AML-193 (cell line): ENCODE measurements at regions not wholly inside any gene's neighbourhood (a gene's known extent, or its start where the extent isn't known, plus 50 kb on each side); places are given as distances from the start of the nearest gene placed in this dataset.

Experiments used
- DNase-seq, 2 experiments: peaks; one replicate each; lab custom pipeline; 2025; lab: John Stamatoyannopoulos, UW

DNA sequence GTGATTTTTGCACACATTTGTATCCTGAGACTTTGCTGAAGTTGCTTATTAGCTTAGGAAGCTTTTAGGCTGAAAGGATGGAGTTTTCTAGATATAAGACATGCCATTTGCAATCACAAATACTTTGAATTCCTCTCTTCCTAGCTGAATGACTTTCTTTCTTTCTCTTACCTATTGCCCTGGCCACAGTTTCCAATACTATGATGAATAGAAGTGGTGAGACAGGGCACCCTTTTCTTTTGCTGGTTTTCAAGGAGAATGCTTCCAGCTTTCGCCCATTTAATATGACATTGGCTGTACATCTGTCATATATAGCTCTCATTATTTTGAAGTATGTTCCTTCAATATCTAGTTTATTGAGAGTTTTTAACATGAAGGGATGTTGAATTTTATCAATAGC lies 409.6 kb upstream of the EPHA7 start:
- DNase-seq: no peak

DNA sequence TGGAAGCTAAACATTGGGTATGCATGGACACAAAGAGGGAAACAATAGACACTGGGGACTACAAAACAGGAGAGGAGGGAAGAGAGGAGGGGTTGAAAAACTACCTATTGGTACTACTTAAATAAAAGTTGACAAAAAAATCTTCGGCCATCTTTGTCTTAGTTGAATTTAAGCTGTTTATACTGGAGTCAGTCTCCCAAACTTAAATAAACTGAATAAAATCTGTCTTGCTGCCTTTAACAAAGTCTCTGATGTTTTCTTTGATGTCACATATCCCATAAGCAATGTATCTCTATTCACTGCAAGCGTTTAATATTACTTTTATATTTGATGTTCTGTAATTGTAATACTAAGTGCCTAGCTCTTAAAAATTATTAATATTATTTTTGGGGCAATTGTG lies 409.2 kb upstream of the EPHA7 start:
- DNase-seq: no peak

DNA sequence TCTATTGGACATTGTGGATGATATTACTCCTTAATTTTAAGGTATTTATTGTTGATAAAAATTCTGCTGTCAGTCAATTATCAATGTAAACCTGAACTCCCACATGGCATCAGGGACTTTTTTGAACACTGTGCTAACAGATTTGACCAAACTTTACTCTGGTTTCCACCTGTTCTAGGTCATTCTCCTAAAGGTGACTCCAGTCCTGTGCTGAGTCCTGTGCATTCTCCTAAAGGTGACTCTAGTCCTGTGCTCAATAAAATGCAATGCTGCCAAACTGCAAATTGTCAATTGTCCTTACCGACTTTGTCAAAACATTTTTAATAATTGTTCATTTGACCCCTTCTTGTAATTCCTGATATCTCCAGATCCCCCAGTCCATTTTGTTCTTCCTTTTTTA lies 408.4 kb upstream of the EPHA7 start:
- DNase-seq: no peak

DNA sequence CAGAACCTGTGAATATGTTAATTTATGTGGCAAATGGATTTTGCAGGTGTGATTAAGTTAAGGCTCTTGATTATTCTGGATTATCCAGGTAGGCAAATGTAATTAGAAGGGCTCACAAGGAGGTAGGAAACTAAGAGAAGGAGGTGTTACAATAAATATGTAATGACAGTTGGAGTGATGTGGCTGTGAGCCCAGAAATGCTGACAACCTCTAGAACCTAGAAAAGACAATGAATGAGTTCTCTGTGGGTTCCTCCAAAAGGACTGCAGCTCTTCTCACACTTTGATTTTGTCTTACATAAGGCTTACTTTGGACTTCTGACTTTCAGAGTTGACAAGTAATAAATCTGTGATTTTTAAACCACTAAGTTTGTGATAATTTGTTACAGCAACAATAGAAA lies 406.6 kb upstream of the EPHA7 start:
- no peak for DNase-seq

DNA sequence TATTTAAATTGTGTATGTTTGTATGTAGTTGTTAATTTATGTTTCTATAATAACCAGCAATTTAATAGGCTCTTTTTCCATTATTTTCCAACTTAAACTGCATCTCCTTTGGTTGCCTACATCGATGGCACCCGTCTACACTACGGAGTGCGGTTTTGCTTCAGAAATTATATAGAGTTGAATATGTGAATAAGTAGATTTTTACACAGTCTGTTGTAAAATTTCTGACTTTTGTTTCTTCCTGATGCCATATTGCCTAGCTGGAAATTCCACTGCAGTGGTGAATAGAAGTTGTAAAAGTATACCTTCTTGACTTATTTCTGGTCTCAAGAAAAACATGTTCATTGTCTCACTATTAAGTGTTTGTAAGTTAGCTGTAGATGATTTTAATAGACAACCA lies 404.1 kb upstream of the EPHA7 start:
- DNase-seq: no peak

DNA sequence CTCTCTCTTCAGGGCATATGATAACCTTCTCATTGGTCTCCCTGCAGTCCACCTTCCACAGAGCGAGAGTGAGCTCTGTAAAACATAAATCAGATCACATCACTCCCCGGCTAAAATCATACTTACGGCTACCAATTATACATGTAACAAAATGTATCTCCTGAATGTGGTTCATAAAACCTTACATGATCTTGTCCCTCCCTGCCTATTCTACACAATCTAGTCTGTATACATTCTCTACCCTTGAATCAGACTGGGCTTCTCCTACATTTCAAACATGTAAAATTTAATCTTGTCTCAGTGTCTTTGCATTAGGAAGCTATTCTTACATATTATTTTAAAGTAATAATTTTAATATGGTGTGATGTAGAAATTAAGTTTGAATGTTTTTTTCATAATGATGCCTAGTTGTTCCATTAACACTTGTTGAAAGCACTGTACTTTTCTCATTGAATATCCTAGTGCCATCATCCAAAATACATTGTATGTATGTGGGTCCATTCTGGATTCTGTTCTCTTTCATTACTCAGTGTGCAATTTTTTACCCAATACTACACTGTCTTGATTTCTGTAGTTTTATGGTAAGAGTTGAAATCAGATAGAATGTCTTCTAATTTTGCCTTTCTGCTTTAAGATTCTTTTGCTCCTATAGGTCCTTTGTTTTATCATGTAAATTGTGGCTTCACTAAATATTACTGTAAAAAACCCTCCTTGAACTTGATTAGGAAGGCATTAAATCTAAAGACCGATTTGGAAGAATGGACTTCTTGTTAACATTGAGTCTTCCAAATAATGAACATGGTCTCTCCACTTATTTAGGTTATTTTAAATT lies 403.3 kb upstream of the EPHA7 start:
- no peak for DNase-seq

DNA sequence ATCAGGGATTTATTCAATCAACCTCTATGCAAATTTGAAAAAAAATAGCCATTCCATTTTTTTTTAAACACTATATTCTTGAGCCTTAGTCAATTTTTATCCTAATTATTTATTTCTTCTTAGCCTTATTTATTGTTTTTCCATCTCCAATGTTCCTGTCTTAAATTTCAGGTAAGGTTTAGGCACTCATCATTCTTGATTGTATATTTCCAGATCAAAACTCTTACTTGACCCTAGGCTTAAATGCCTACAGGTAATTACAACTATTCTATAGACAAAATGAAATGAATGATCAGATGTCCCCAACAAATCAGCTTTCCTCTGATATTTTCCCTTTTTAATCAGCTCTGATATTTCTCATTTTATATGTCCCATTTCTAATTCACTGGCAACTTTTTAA lies 402.6 kb upstream of the EPHA7 start:
- no peak for DNase-seq

DNA sequence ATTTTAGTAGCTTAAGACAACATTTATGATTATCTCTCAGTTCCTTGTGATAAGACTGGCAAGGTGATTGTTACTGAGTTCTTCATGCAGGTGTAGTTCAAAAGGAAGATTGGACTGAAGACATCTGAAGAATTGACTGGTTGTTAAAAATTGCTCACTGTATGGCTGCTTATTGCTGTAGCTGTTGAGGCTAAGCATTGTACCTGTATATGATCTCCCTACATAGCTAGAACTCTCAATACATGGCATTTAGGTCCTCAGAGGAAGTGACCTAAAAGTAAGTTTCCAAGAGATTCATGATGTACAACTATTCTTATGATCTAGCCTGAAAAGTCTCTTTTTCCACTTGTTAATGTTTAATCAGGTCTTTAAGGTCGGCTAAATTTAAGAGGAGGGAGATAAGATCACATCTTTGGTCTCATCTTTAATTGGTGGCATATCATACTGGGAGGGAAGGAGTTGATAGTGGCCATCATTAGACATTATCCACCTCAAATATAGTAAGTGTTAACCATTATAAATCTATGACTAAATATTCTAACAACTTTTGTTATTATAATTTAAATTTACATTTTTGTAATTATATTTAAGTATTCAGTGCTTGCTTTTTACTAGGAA lies 401.2 kb upstream of the EPHA7 start:
- DNase-seq: no peak

DNA sequence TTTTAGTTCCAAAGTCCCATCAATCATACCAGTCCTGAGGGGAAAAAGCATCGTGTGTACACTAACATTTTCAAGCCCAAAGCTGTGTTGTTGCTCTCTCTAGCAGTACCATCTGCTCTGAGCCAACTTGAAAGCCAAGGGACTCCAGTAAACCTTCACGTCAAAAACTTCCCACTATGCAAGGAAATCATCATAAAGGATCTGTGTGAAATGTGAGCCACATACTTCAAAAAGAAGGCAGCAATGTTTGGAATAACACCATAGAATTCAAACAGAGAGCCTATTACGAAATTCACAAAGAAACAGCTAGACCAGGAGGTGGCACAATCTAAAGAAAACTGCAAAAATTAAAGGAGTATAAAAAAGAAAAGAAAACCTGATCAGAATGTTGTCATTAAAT lies 399.8 kb upstream of the EPHA7 start:
- no peak for DNase-seq

DNA sequence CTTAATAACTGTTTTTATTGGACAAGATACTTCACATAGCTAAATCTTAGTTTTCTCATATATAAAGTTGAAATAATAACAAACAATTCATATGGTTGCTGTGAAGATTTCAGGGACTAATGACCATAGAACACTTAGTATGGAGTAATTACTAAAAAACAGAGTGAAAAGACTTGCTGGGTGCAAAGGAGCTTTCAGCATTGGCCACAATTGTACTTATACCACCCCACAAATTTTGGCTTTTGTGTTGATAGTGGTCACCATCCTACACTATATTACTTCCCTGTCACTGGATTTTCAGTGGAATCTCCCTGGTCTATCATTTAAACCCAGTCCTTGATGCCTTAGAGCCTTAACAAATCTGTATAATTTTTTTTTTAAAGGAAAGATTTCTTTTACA lies 398.6 kb upstream of the EPHA7 start:
- no peak for DNase-seq

DNA sequence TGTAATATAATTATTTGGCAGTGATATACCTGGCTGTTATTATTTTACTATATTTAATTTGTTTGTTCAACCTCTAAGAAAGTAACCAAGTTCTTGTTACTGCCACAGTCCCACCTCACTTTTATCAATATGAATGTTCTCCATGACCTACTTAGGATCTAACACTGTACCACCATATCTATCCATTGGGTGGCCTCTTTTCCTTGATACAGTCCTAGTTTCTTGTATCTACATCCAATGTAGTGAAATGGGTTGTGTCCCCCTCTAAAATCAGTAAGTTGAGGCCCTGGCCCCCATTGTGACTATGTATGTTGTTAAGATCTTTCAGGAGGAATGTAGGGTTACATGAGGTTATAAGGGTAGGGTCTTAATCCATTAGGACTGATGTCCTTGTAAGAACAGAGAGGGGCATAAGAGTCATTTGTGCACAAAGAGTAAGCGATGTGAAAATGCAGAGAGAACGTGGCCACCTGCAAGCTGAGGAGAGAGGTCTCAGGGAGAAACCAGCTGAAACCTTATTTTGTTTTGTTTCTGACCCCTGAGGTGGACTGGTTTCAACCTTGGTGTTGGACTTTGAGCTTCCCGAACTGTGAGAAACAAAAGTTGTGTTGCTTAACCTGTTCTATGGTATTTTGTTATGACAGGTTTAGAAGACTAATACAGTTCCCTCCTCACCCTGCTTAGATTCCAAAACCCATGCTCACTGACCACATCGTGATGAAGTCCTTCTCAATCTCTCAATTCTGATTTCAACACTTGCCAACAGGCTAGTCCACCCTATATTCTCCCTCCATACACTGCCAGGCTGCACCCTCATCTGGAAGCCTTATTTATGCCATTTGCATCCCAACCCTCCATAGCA lies 387.3 kb upstream of the EPHA7 start:
- no peak for DNase-seq

DNA sequence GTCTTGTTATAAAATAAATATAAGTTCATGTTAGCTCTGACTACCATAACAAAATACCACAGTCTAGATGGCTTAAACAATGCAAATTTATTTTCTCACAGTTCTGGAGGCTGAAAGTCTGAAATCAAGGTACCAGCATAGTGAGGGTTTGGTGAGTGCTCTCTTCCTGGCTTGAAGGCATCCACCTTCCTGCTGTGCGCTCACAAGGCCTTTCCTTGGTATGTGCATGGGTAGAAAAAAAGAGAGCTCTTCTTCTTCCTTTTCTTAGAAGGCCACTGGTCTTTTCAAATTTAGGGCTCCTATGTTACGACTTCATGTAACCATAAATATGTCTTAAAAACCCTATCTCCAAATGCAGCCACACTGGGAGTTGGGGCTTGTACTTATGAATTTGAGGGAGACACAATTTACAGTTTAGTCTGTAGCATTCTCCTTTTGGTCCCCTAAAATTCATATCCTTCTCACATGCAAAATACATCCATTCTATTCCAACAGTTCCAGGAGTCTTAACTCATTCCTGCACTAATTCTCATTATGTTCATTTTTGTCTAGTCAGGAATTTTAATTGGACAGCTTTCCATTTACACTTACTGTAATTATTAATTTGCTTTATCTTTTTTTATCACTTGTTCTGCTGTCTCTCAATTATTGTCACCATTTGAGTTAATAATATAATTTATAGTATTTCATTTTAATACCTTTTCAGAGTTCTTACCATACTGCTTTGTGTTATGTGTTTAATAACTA lies 381.9 kb upstream of the EPHA7 start:
- no peak for DNase-seq

DNA sequence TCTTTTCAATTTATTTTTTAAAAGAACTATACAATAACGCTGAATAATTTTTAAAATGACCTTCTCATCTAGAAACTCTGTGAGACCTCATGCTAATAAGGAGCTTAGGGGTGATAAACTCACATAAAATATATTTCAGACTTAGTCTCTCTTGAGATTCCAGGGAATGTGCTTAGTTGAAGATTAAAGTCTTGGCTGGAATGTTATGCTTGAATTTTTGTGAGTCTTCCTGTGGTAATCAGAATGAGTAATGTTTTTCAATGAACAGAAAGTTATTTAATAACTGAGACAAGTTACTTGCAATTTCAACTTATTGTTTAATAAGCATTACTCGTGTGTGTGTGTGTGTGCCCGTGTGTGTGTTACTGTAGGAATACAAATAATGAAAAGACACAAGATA lies 379.9 kb upstream of the EPHA7 start:
- DNase-seq: no peak

DNA sequence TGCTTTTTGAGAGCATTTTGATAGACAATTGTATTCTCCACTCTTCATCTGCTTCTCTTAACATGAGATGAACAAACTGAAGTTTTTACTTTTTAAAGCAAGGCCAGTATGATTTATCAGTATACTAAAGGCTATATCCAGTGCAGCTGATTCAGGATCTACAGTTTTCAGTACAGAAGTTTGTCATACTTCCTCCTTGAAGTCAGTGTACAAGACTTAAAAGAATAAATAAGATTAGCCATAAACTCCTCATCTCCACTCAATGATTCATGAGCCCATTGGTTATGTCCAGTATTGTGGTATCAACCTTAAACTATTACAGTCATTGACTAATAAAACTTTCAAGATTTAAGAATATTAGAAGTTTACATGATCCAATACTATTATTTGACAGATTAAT lies 374.8 kb upstream of the EPHA7 start:
- DNase-seq: no peak

DNA sequence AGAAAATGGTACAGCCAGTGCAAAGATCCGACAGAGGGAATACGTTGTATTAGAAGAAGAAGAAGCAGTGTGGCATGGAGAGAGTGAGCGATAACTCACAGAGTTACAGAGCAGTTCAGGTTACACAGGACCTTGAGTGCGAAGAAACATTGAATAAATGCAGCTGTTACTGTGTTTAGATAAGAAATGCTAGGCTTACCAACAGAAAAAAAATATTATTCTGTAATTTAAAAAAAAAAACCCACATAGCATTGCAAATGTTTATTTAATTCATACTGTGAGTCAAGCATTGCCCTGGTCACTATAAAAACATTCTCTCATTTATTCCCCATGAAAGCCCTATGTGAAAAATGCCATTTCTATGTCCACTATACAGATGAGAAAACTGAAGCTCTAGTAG lies 373.4 kb upstream of the EPHA7 start:
- no peak for DNase-seq

DNA sequence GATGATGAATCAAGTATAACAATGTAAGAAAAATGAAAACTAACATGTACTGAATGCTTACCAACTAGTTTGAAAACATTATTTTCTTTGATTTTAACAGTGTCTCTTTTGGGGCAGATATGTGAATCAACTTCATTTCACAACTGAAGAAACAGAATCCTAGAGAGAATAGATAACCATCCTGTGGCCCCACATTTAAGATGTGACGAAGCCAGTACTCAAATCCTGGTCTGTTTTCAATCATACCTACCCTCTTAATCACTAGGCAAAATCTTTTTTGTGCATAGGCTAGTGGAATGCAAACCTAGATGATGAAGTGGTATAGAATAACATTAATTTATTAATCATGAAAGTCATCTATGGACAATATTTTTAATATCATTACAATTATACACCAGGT lies 371.6 kb upstream of the EPHA7 start:
- DNase-seq: no peak

DNA sequence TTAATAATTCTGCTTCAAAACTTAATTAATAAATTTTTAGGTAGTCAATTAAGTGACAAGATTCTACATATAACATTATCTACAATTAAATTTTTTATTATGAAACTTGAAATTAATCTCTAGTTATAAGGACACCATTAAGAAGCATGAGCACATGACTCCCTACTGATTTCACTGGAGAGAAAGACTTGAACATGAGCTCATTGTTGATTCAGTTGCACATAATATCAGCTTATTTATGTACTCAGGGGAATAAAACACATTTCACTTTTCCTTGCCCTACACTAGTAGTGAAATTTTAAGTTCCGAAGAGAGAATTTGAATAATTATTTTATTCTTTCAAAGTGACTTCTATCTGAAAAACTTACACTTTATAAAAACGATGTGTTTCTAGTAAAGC lies 370.2 kb upstream of the EPHA7 start:
- DNase-seq: no peak

DNA sequence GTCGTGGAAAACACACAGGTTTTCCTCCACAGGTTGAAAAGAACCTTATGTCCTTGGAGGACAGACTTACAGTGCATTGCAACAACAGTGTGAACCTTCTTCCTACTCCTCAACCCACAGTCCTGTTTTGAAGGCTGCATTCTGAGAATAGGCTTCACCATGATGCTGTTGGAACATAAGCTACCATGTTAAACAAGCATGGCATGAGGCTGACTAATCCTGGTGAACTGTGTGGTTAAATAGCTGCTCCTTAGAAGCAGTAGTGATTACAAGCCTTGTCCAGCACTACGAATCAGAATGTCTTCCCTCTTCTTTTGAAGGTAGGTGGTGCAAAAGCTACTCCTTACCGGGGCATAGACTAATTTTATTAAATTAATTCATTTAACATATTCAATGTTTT lies 368.5 kb upstream of the EPHA7 start:
- DNase-seq: no peak

DNA sequence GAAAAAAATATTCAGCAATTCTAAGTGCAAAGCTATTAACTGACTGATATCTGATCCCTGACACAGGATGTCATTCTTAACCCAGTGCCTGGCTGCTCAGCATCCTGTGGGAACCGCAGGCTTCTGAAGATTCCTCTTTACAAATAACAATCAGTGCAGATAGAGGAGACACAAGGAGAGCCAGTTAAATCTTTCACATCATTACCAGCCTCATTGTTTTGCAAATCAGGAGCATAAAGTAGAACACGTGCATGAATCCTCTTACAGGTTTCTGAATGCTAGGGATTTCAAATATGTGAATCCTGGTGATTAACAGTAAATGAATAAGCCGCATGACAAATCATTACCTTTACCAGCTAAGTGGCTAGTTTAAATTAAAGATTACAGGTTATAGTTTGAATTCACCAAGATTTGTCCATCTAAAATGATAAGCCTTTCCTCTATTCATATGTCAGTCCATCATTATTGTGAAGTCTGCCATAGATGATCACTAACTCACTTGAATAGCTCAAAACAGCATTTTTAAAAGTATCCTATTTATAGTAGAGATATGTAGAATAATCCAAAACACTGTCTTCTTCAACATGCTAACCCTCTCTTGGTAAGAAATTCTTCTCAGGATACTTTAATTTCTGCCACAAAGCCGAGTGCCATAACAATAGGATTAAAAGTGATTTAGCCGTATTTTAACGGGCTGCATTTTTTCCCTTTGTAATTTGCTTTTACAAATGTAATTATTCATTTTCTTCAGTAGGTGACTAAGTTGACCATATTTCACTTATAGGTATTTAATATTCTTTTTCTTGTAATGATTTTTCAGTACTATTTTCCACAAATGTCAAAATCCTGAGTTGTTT lies 367.3 kb upstream of the EPHA7 start:
- DNase-seq: no peak

DNA sequence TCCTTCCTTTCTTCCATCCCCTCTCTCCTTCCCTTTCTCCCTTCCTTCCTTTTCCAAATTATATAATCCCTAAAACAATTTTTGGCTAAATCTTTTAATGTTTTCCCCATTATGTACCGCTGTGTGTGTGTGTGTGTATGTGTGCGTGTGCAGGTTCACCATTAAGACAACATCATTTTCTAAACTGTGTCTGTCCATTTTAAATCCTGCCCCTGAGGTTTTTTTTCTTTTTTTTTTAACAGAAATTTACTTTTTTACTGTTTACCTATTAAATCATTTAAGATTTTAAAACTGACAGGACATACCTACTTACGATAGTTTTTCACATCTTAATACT lies 366.3 kb upstream of the EPHA7 start:
- DNase-seq: no peak
